C4-2B (cell line): ENCODE measurements at regions not wholly inside any gene's neighbourhood (a gene's known extent, or its start where the extent isn't known, plus 50 kb on each side); places are given as distances from the start of the nearest gene placed in this dataset.

Experiments used
- H3K27ac ChIP-seq: fragments of 450-650 bp; 2 replicates; pipeline ENCODE4 v1.5.1; 2017
- CTCF ChIP-seq: fragments of 450-650 bp; conservative IDR thresholded peaks from 2 replicates; pipeline ENCODE4 v1.5.1; 2017; ENCODE audit warnings: mild to moderate bottlenecking
- ZFX ChIP-seq: fragments of 450-650 bp; IDR thresholded peaks from 2 replicates; pipeline ENCODE4 v1.6.1; 2017

- H3K27ac ChIP-seq: no peak overlapping the region
- TF ChIP-seq ZFX (no peak), CTCF (no peak)
Measured at GRCh38 chr5:167208911-167209310, 1082.5 kb upstream of the WWC1 start.

- no peak overlapping the region for H3K27ac ChIP-seq
- peak; percentile 43 for TF ChIP-seq CTCF
- no peak for TF ChIP-seq ZFX
Measured at GRCh38 chr5:167217097-167217743, 1074.2 kb upstream of the WWC1 start.

GRCh38 chr5:167219298-167219697 lies 1072.1 kb upstream of the WWC1 start:
- TF ChIP-seq CTCF: no peak
- no peak for TF ChIP-seq ZFX
- no peak overlapping the region for H3K27ac ChIP-seq

- no peak overlapping the region for H3K27ac ChIP-seq
- TF ChIP-seq CTCF: no peak
- no peak for TF ChIP-seq ZFX
Measured at GRCh38 chr5:167226386-167226785, 1065.1 kb upstream of the WWC1 start.

GRCh38 chr5:167228134-167228533 lies 1063.3 kb upstream of the WWC1 start:
- no peak overlapping the region for H3K27ac ChIP-seq
- no peak for TF ChIP-seq CTCF
- TF ChIP-seq ZFX: no peak

- no peak overlapping the region for H3K27ac ChIP-seq
- TF ChIP-seq ZFX (no peak), CTCF (no peak)
Measured at GRCh38 chr5:167229751-167230150, 1061.7 kb upstream of the WWC1 start.

GRCh38 chr5:167230414-167230813 lies 1061.0 kb upstream of the WWC1 start:
- no peak for TF ChIP-seq CTCF
- no peak for TF ChIP-seq ZFX
- H3K27ac ChIP-seq: no peak overlapping the region
